ENCODE measurements at regions not wholly inside any gene's neighbourhood (a gene's known extent, or its start where the extent isn't known, plus 50 kb on each side); places are given as distances from the start of the nearest gene placed in this dataset.

DNA sequence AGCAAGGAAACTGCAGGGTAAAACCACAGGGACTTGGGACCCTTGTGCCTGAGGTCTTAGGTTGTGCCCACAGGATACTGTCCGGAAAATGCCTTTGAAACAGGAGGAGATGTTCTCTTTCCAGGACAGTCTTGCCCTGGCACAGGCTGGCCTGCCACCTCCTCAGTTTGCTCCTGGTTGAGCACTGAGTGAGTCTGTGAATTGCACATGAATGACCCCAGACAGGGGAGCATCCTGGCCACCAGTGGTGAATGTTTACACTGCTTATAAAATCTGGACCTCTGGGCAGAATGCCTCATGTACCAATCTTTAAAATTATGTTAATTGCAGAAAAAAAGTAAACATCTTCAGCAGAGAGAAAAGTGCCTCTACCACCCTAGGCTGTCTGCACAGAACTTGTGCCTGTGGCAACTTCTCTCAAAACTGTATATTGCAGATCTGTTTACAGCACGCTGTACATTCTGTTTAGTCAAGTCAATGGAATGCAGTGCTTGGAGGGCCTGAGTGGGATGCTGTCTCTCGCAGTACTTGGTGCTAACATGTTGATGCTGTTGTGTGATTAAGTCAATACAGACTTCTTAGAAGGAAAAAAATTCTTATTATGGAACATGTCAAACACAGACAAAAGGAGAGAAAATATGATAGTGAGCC is 242.1 kb downstream of the SOD2 start:
- H3K36me3 ChIP-seq: no peaks in the 10 kb centered on the region
- DNase-seq: no peak
- H3K27ac ChIP-seq: no peak overlapping the region
- TF ChIP-seq, protein P1, sequence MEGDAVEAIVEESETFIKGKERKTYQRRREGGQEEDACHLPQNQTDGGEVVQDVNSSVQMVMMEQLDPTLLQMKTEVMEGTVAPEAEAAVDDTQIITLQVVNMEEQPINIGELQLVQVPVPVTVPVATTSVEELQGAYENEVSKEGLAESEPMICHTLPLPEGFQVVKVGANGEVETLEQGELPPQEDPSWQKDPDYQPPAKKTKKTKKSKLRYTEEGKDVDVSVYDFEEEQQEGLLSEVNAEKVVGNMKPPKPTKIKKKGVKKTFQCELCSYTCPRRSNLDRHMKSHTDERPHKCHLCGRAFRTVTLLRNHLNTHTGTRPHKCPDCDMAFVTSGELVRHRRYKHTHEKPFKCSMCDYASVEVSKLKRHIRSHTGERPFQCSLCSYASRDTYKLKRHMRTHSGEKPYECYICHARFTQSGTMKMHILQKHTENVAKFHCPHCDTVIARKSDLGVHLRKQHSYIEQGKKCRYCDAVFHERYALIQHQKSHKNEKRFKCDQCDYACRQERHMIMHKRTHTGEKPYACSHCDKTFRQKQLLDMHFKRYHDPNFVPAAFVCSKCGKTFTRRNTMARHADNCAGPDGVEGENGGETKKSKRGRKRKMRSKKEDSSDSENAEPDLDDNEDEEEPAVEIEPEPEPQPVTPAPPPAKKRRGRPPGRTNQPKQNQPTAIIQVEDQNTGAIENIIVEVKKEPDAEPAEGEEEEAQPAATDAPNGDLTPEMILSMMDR (IDR thresholded peaks at IDR 0.05): no peak
- TF ChIP-seq POLR2A (IDR thresholded peaks at IDR 0.05): no peak
- no peaks in the 10 kb centered on the region for H3K4me1 ChIP-seq
- no peak overlapping the region for H3K4me3 ChIP-seq
- H3K9me3 ChIP-seq: no peaks in the 10 kb centered on the region
- H3K27me3 ChIP-seq: no peaks in the 10 kb centered on the region

DNA sequence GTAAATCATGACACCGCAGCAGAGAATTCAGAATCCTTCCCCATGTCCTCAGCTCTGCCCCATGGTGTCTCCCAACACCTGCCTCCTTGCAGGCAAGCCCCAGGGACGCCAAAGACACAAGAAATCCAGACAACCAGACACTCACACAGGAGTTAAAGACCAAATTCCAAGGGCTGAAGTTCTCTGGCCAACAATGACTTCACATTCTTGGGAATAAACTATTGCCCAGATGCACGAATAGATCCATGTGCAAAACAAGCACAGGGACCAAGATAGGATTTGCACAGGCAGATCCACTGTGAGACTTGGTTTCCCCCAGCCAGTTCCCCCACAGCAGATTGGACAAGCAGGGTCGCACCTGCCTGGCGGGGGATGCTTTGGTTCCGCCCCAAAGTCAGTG is 246.7 kb downstream of the SOD2 start:
- no peak for TF ChIP-seq POLR2A (IDR thresholded peaks at IDR 0.05)
- TF ChIP-seq, protein P1 (IDR thresholded peaks at IDR 0.05): no peak
- H3K4me1 ChIP-seq: no peaks in the 10 kb centered on the region
- no peak for DNase-seq
- H3K9me3 ChIP-seq: no peaks in the 10 kb centered on the region
- no peak overlapping the region for H3K4me3 ChIP-seq
- no peaks in the 10 kb centered on the region for H3K36me3 ChIP-seq
- H3K27ac ChIP-seq: no peak overlapping the region
- H3K27me3 ChIP-seq: no peaks in the 10 kb centered on the region

DNA sequence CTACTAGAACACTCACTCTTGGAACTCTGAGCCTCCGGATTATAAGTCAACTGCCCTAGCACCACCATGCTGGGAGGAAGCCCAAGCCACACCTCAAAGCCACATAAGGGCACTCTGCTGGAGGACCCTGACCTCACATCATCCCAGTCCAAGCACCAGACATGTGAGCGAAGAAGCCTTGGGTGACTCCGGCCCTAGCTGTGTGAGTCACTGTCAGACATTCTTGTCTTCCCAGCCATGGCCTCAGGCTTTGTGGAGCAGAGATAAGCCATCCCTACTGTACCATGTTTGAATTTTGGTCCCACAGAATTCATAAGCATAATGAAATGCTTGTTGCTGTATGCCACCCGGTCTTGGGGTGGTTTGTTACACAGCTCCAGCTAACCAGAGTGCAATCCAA is 247.7 kb downstream of the SOD2 start:
- H3K27me3 ChIP-seq: no peaks in the 10 kb centered on the region
- TF ChIP-seq, protein P1 (IDR thresholded peaks at IDR 0.05): no peak
- TF ChIP-seq POLR2A (IDR thresholded peaks at IDR 0.05): no peak
- no peak for DNase-seq
- H3K4me1 ChIP-seq: no peaks in the 10 kb centered on the region
- no peak overlapping the region for H3K27ac ChIP-seq
- no peaks in the 10 kb centered on the region for H3K36me3 ChIP-seq
- H3K4me3 ChIP-seq: no peak overlapping the region
- no peaks in the 10 kb centered on the region for H3K9me3 ChIP-seq

DNA sequence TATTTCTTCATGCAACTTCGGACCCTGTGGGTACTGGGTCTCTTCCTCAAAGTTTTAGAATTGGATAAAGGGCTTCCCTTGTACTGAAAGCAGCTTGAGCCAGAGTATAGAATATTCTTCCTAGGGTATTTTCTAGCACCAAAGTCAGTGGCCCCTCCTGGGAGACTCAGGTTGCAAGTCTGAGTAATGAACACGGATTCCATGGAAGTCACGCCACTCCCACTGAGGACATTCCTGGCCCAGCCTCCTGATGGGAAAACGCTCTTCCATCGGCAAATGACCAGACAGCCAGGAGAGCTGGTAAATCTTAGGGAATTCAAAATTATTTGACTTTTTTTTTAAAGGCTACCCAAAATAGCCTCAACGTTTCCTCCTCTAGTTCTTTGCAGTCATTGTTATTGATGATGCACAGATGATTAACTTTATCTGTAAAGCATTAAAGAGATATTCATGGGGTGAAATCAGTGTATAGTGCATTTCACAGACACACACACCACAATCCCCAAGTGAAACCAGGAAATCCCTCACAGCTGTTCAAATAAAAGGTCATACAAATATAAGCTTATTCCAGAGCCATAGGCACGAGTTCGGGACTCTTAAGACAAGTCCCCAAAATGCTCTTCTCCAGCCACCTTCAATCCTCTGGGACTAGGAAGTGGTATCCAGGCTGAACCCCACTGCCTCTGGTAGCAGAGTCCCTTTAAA is 248.8 kb downstream of the SOD2 start:
- Histone ChIP-seq H3K4me1 (no peaks in the 10 kb centered on the region), H3K36me3 (no peaks in the 10 kb centered on the region), H3K4me3 (no peak overlapping the region), H3K27ac (no peak overlapping the region), H3K9me3 (no peaks in the 10 kb centered on the region), H3K27me3 (no peaks in the 10 kb centered on the region)
- DNase-seq: no peak
- no peak for TF ChIP-seq POLR2A (IDR thresholded peaks at IDR 0.05)
- TF ChIP-seq, protein P1 (IDR thresholded peaks at IDR 0.05): no peak

DNA sequence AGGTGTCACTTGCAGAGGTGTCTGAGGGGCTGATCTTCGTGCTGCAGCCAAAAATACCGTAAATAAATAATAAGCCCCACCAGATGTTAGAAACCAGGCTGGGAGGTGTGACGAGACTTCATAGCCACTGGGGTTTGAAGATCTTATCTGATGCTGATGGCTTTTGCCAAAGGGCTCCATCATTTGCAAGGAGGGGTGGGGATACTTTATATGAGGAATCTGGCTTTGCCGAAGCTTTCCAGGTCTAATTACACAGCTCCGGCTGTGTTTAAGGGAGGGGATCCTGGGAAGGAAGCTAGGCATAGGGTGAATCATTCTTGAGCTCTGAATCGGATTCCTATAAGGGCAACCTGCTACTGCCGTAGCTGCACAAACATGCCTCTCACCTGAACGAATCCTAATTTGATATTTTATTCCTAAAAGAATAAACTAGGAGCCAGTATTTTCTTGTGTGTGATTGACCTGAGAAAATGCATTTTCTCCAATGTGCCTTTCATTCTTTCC is 249.6 kb downstream of the SOD2 start:
- H3K9me3 ChIP-seq: no peaks in the 10 kb centered on the region
- no peak overlapping the region for H3K27ac ChIP-seq
- H3K27me3 ChIP-seq: no peaks in the 10 kb centered on the region
- TF ChIP-seq, protein P1 (IDR thresholded peaks at IDR 0.05): no peak
- no peak for TF ChIP-seq POLR2A (IDR thresholded peaks at IDR 0.05)
- H3K36me3 ChIP-seq: no peaks in the 10 kb centered on the region
- no peak for DNase-seq
- H3K4me3 ChIP-seq: no peak overlapping the region
- no peaks in the 10 kb centered on the region for H3K4me1 ChIP-seq
